SK-N-SH (cell line): ENCODE measurements at regions not wholly inside any gene's neighbourhood (a gene's known extent, or its start where the extent isn't known, plus 50 kb on each side); places are given as distances from the start of the nearest gene placed in this dataset.

Source experiments
- CTCF ChIA-PET: fragments of 300-600, 350-600 bp; formaldehyde crosslinking; extraction: SDS; loops from one replicate; lab custom pipeline; 2021; lab: Yijun Ruan, JAX
- POLR2A ChIA-PET: fragments of 350-600 bp; sonication (Branson Sonifier 250); formaldehyde crosslinking; extraction: SDS; loops from one replicate; lab custom pipeline; 2020; ENCODE audit warnings: antibody characterized with exemption, inconsistent platforms; lab: Yijun Ruan, JAX
- DNase-seq: peaks from one replicate; pipeline ENCODE4 v3.0.0; 2012
- H2AFZ ChIP-seq: fragments of 200-600 bp; sonication (generic); 2 replicates; pipeline ENCODE4 v1.8.1; 2016; ENCODE audit warnings: antibody characterized with exemption, mild to moderate bottlenecking, low read depth
- H3F3A ChIP-seq: fragments of 200-600 bp; sonication (generic); replicated peaks from 2 replicates; pipeline ENCODE3; 2016; ENCODE audit warnings: antibody characterized with exemption, mild to moderate bottlenecking; ENCODE audit not compliant: insufficient read depth
- H3K27ac ChIP-seq, 2 experiments: fragments of 200-500 bp in 1 of 2; fragments of 200-600 bp in 1 of 2; sonication (Bioruptor generic) in 1 of 2; sonication (generic), shearing (Covaris generic) in 1 of 2; 2 replicates each; pipeline versions ENCODE4 v1.5.1 to v1.6.1; 2014 to 2016; ENCODE audit warnings: low read depth in 2 of 2, inconsistent platforms in 1 of 2, low read length in 1 of 2, mild to moderate bottlenecking in 1 of 2, mixed read lengths in 1 of 2
- H3K27me3 ChIP-seq: fragments of 200-600 bp; sonication (generic), shearing (Covaris generic); 2 replicates; pipeline ENCODE4 v1.6.1; 2016; ENCODE audit warnings: mixed run types; ENCODE audit not compliant: insufficient read depth
- H3K36me3 ChIP-seq, 2 experiments: fragments of 200-500 bp in 1 of 2; fragments of 200-600 bp in 1 of 2; sonication (Bioruptor generic) in 1 of 2; sonication (generic) in 1 of 2; replicated peaks in 1 of 2; 2 replicates each; pipeline versions ENCODE3 to v1.5.1; 2014 to 2016; ENCODE audit warnings: low read length in 1 of 2, mild to moderate bottlenecking in 1 of 2; ENCODE audit not compliant: insufficient read depth in 2 of 2, control insufficient read depth in 1 of 2
- H3K4me1 ChIP-seq, 2 experiments: fragments of 200-500 bp in 1 of 2; fragments of 200-600 bp in 1 of 2; sonication (Bioruptor generic) in 1 of 2; sonication (generic), shearing (Covaris generic) in 1 of 2; 2 replicates each; pipeline versions ENCODE4 v1.5.1 to v1.6.1; 2014 to 2016; ENCODE audit warnings: low read depth in 1 of 2, low read length in 1 of 2, mixed run types in 1 of 2; ENCODE audit not compliant: insufficient read depth in 2 of 2, control insufficient read depth in 1 of 2
- H3K4me2 ChIP-seq: fragments of 200-600 bp; sonication (generic), shearing (Covaris generic); 2 replicates; pipeline ENCODE4 v1.6.1; 2017; ENCODE audit warnings: mixed run types
- H3K4me3 ChIP-seq, 2 experiments: fragments of 200-500 bp in 1 of 2; fragments of 200-600 bp in 1 of 2; sonication (Bioruptor generic) in 1 of 2; sonication (generic), shearing (Covaris generic) in 1 of 2; 2 replicates each; pipeline versions ENCODE4 v1.5.1 to v1.8.1; 2014 to 2016; ENCODE audit warnings: low read depth in 2 of 2, inconsistent platforms in 1 of 2, low read length in 1 of 2, mild to moderate bottlenecking in 1 of 2, mixed read lengths in 1 of 2, moderate library complexity in 1 of 2
- H3K79me2 ChIP-seq: fragments of 200-600 bp; sonication (generic); 2 replicates; pipeline ENCODE4 v1.8.1; 2017; ENCODE audit warnings: mild to moderate bottlenecking; ENCODE audit not compliant: insufficient read depth
- H3K9ac ChIP-seq: fragments of 200-600 bp; sonication (generic); 2 replicates; pipeline ENCODE4 v1.6.1; 2017; ENCODE audit warnings: mixed run types
- H3K9me2 ChIP-seq: fragments of 200-600 bp; sonication (generic); 2 replicates; pipeline ENCODE4 v1.6.1; 2017; ENCODE audit warnings: mixed run types
- H3K9me3 ChIP-seq: fragments of 200-600 bp; sonication (generic); 2 replicates; pipeline ENCODE4 v1.6.1; 2017; ENCODE audit warnings: mixed run types, mild to moderate bottlenecking, moderate library complexity
- H4K20me1 ChIP-seq: fragments of 200-600 bp; sonication (generic); 2 replicates; pipeline ENCODE4 v1.6.1; 2017; ENCODE audit warnings: mild to moderate bottlenecking, mixed run types; ENCODE audit not compliant: insufficient read depth
- CHD2 ChIP-seq: fragments of 150-350 bp; IDR thresholded peaks from 2 replicates; pipeline ENCODE4 v1.6.1; 2018; ENCODE audit warnings: low read length; ENCODE audit not compliant: partially characterized antibody
- EP300 ChIP-seq, 2 experiments: IDR thresholded peaks; 2 replicates each; pipeline versions ENCODE4 v1.4.0 to v1.6.1; 2012; ENCODE audit warnings: borderline replicate concordance in 1 of 2, low read depth in 1 of 2, low read length in 1 of 2
- GATA2 ChIP-seq: sonication (generic); formaldehyde crosslinking; IDR thresholded peaks from 2 replicates; pipeline ENCODE4 v1.5.0; 2020; ENCODE audit warnings: mild to moderate bottlenecking, missing genetic modification reagents
- MXI1 ChIP-seq: IDR thresholded peaks from 2 replicates; pipeline ENCODE4 v1.6.1; 2012; ENCODE audit warnings: mild to moderate bottlenecking, low read depth, low read length, improper control_type of control experiment
- NFIC ChIP-seq: IDR thresholded peaks from 2 replicates; pipeline ENCODE4 v1.4.0; 2012; ENCODE audit warnings: borderline replicate concordance
- RFX5 ChIP-seq: IDR thresholded peaks from 2 replicates; pipeline ENCODE4 v1.6.1; 2012; ENCODE audit warnings: mild to moderate bottlenecking, improper control_type of control experiment, low read length
- SIN3A ChIP-seq: IDR thresholded peaks from 2 replicates; pipeline ENCODE4 v1.6.1; 2012; ENCODE audit warnings: low read depth, mild to moderate bottlenecking, low read length, moderate library complexity, borderline replicate concordance
- TAF1 ChIP-seq: IDR thresholded peaks from 2 replicates; pipeline ENCODE4 v1.6.1; 2012; ENCODE audit warnings: low read depth, mild to moderate bottlenecking, low read length, moderate library complexity, borderline replicate concordance
- TEAD4 ChIP-seq: IDR thresholded peaks from 2 replicates; pipeline ENCODE4 v1.4.0; 2012; ENCODE audit warnings: mild to moderate bottlenecking, borderline replicate concordance; ENCODE audit not compliant: insufficient read depth
- USF2 ChIP-seq: fragments of 150-350 bp; IDR thresholded peaks from 2 replicates; pipeline ENCODE4 v1.6.1; 2017; ENCODE audit warnings: antibody characterized with exemption, low read length, low read depth, borderline replicate concordance
- WGBS: methylation state at CpG from one replicate; pipeline ENCODE4 v1.1.6; 2017; ENCODE audit warnings: low lambda C conversion rate; 5-methylcytosine and 5-hydroxymethylcytosine counted together
- TF ChIP-seq, protein P1 (sequence below): IDR thresholded peaks from 2 replicates; pipeline ENCODE4 v1.6.1; 2012; ENCODE audit warnings: mild to moderate bottlenecking, low read depth, low read length, moderate library complexity
- TF ChIP-seq, protein P2 (sequence below): IDR thresholded peaks from 2 replicates; pipeline ENCODE4; 2012
- TF ChIP-seq, protein P3 (sequence below): IDR thresholded peaks from 2 replicates; pipeline ENCODE4 v1.4.0; 2012; ENCODE audit warnings: low read depth, borderline replicate concordance

- no peaks in the 10 kb centered on the region for H4K20me1 ChIP-seq
- POLR2A ChIA-PET, result no interaction called here
- no peak for DNase-seq
Measured at GRCh38 chr7:17183630-17184328, 114.7 kb upstream of the AHR start.

GRCh38 chr7:17184805-17185689, 113.4 kb upstream of the AHR start:
- CTCF ChIA-PET, result no interaction called here
- TF ChIP-seq, protein P1, sequence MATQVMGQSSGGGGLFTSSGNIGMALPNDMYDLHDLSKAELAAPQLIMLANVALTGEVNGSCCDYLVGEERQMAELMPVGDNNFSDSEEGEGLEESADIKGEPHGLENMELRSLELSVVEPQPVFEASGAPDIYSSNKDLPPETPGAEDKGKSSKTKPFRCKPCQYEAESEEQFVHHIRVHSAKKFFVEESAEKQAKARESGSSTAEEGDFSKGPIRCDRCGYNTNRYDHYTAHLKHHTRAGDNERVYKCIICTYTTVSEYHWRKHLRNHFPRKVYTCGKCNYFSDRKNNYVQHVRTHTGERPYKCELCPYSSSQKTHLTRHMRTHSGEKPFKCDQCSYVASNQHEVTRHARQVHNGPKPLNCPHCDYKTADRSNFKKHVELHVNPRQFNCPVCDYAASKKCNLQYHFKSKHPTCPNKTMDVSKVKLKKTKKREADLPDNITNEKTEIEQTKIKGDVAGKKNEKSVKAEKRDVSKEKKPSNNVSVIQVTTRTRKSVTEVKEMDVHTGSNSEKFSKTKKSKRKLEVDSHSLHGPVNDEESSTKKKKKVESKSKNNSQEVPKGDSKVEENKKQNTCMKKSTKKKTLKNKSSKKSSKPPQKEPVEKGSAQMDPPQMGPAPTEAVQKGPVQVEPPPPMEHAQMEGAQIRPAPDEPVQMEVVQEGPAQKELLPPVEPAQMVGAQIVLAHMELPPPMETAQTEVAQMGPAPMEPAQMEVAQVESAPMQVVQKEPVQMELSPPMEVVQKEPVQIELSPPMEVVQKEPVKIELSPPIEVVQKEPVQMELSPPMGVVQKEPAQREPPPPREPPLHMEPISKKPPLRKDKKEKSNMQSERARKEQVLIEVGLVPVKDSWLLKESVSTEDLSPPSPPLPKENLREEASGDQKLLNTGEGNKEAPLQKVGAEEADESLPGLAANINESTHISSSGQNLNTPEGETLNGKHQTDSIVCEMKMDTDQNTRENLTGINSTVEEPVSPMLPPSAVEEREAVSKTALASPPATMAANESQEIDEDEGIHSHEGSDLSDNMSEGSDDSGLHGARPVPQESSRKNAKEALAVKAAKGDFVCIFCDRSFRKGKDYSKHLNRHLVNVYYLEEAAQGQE, result no peak
- no peak for TF ChIP-seq EP300 (IDR thresholded peaks at IDR 0.05; ENCODE audit: borderline replicate concordance in 1 of 2, low read depth in 1 of 2, low read length in 1 of 2)
- TF ChIP-seq NFIC, result no peak
- no peak for TF ChIP-seq CHD2
- TF ChIP-seq RFX5, result no peak
- TF ChIP-seq GATA2 (CRISPR knock-in tag), result no peak
- TF ChIP-seq, all 33 proteins: peak for 0
- Histone ChIP-seq H3K27me3 (peaks cover 1% of the 10 kb centered on the region), H3K79me2 (no peaks in the 10 kb centered on the region), H3K9me2 (no peaks in the 10 kb centered on the region), H3K4me2 (no peak overlapping the region), H3K36me3 (no peaks in the 10 kb centered on the region), H3K27ac (no peak overlapping the region), H3K9ac (no peak overlapping the region), H4K20me1 (no peaks in the 10 kb centered on the region), H3K9me3 (no peaks in the 10 kb centered on the region), H3K4me3 (no peak overlapping the region), H2AFZ (no peak overlapping the region), H3K4me1 (no peaks in the 10 kb centered on the region; a peak in 1 of 4 replicates), H3F3A (peaks cover 3% of the 10 kb centered on the region)
- 7% methylated on average over 4 of the region's 4 CpGs for WGBS
- no peak for DNase-seq
- POLR2A ChIA-PET, result no interaction called here

More at GRCh38 chr7:17183630-17184328, 114.7 kb upstream of the AHR start:
- Histone ChIP-seq H3K4me3 (no peak overlapping the region), H3K36me3 (no peaks in the 10 kb centered on the region), H2AFZ (no peak overlapping the region), H3K9me2 (no peaks in the 10 kb centered on the region), H3K4me1 (no peaks in the 10 kb centered on the region; a peak in 1 of 4 replicates), H3K27ac (no peak overlapping the region), H3K27me3 (no peaks in the 10 kb centered on the region; the same call in none of the 2 replicates), H3K79me2 (no peaks in the 10 kb centered on the region), H3F3A (peaks cover 3% of the 10 kb centered on the region), H3K9me3 (no peaks in the 10 kb centered on the region), H3K9ac (no peak overlapping the region), H3K4me2 (no peak overlapping the region)
- no peak for TF ChIP-seq USF2
- TF ChIP-seq, protein P2, sequence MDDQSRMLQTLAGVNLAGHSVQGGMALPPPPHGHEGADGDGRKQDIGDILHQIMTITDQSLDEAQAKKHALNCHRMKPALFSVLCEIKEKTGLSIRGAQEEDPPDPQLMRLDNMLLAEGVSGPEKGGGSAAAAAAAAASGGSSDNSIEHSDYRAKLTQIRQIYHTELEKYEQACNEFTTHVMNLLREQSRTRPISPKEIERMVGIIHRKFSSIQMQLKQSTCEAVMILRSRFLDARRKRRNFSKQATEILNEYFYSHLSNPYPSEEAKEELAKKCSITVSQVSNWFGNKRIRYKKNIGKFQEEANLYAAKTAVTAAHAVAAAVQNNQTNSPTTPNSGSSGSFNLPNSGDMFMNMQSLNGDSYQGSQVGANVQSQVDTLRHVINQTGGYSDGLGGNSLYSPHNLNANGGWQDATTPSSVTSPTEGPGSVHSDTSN, result no peak
- TF ChIP-seq SIN3A, result no peak
- no peak for TF ChIP-seq TAF1
- TF ChIP-seq NFIC, result no peak
- TF ChIP-seq MXI1, result no peak
- TF ChIP-seq, protein P3, sequence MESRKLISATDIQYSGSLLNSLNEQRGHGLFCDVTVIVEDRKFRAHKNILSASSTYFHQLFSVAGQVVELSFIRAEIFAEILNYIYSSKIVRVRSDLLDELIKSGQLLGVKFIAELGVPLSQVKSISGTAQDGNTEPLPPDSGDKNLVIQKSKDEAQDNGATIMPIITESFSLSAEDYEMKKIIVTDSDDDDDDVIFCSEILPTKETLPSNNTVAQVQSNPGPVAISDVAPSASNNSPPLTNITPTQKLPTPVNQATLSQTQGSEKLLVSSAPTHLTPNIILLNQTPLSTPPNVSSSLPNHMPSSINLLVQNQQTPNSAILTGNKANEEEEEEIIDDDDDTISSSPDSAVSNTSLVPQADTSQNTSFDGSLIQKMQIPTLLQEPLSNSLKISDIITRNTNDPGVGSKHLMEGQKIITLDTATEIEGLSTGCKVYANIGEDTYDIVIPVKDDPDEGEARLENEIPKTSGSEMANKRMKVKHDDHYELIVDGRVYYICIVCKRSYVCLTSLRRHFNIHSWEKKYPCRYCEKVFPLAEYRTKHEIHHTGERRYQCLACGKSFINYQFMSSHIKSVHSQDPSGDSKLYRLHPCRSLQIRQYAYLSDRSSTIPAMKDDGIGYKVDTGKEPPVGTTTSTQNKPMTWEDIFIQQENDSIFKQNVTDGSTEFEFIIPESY, result no peak
- TF ChIP-seq TEAD4, result no peak
- TF ChIP-seq CHD2, result no peak
- CTCF ChIA-PET, result no interaction called here
- 5% methylated on average over 2 of the region's 2 CpGs for WGBS
